Progenitor cell of endocrine pancreas (in vitro differentiated cells): ENCODE measurements at regions not wholly inside any gene's neighbourhood (a gene's known extent, or its start where the extent isn't known, plus 50 kb on each side); places are given as distances from the start of the nearest gene placed in this dataset.

Experiments used
- DNase-seq: peaks from one replicate; pipeline ENCODE4 v3.0.0; 2021; ENCODE audit warnings: low spot score; ENCODE audit not compliant: unreplicated experiment
- H3K27ac Mint-ChIP-seq: 2 replicates; pipeline ENCODE4 v1.8.0; 2021; ENCODE audit warnings: mild to moderate bottlenecking, moderate library complexity, mixed read lengths
- H3K27me3 Mint-ChIP-seq: 2 replicates; pipeline ENCODE4 v1.8.0; 2021; ENCODE audit warnings: mixed read lengths
- H3K36me3 Mint-ChIP-seq: 2 replicates; pipeline ENCODE4 v1.8.0; 2022; ENCODE audit warnings: mixed read lengths; ENCODE audit not compliant: insufficient read depth
- H3K4me1 Mint-ChIP-seq: 2 replicates; pipeline ENCODE4 v1.8.0; 2021; ENCODE audit warnings: low read depth, mixed read lengths
- H3K4me3 Mint-ChIP-seq: 2 replicates; pipeline ENCODE4 v1.8.0; 2021; ENCODE audit warnings: low read depth, mild to moderate bottlenecking, moderate library complexity, mixed read lengths
- H3K9me3 Mint-ChIP-seq: 2 replicates; pipeline ENCODE4 v1.8.0; 2021; ENCODE audit warnings: low read depth, mixed read lengths
- CTCF ChIP-seq: fragments of 200-600 bp; sonication (generic); IDR thresholded peaks from one replicate; pipeline ENCODE4 v1.5.0; 2021; ENCODE audit warnings: antibody characterized with exemption, mild to moderate bottlenecking; ENCODE audit not compliant: unreplicated experiment

GRCh38 chr16:80171199-80171598 lies 369.6 kb upstream of the DYNLRB2 start:
- DNase-seq, result no peak
- peaks cover under 1% of the 10 kb centered on the region for H3K9me3 Mint-ChIP-seq
- H3K4me1 Mint-ChIP-seq, result no peaks in the 10 kb centered on the region
- no peak overlapping the region for H3K27ac Mint-ChIP-seq
- H3K36me3 Mint-ChIP-seq, result no peaks in the 10 kb centered on the region
- no peak overlapping the region for H3K4me3 Mint-ChIP-seq
- TF ChIP-seq CTCF, result no peak
- peaks cover 6% of the 10 kb centered on the region for H3K27me3 Mint-ChIP-seq

- no peak for DNase-seq
- H3K27me3 Mint-ChIP-seq, result no peaks in the 10 kb centered on the region
- no peak overlapping the region for H3K4me3 Mint-ChIP-seq
- TF ChIP-seq CTCF, result no peak
- peaks cover 1% of the 10 kb centered on the region for H3K4me1 Mint-ChIP-seq
- no peak overlapping the region for H3K27ac Mint-ChIP-seq
- peaks cover 3% of the 10 kb centered on the region for H3K9me3 Mint-ChIP-seq
- peaks cover 1% of the 10 kb centered on the region for H3K36me3 Mint-ChIP-seq
Measured at GRCh38 chr16:80167657-80168390, 373.0 kb upstream of the DYNLRB2 start.

GRCh38 chr16:80166082-80166481 lies 374.7 kb upstream of the DYNLRB2 start:
- peaks cover 1% of the 10 kb centered on the region for H3K36me3 Mint-ChIP-seq
- no peak for DNase-seq
- no peak for TF ChIP-seq CTCF
- H3K4me1 Mint-ChIP-seq, result peaks cover 1% of the 10 kb centered on the region
- no peak overlapping the region for H3K4me3 Mint-ChIP-seq
- peaks cover 3% of the 10 kb centered on the region for H3K9me3 Mint-ChIP-seq
- H3K27ac Mint-ChIP-seq, result no peak overlapping the region
- H3K27me3 Mint-ChIP-seq, result peaks cover 2% of the 10 kb centered on the region

- no peak for TF ChIP-seq CTCF
- H3K27me3 Mint-ChIP-seq, result peaks cover 3% of the 10 kb centered on the region
- H3K36me3 Mint-ChIP-seq, result peaks cover 1% of the 10 kb centered on the region
- no peak overlapping the region for H3K4me3 Mint-ChIP-seq
- no peak overlapping the region for H3K27ac Mint-ChIP-seq
- no peak for DNase-seq
- peaks cover 1% of the 10 kb centered on the region for H3K4me1 Mint-ChIP-seq
- H3K9me3 Mint-ChIP-seq, result peaks cover 3% of the 10 kb centered on the region
Measured at GRCh38 chr16:80164966-80165550, 375.7 kb upstream of the DYNLRB2 start.

GRCh38 chr16:80163339-80163738 lies 377.5 kb upstream of the DYNLRB2 start:
- peaks cover 1% of the 10 kb centered on the region for H3K4me1 Mint-ChIP-seq
- peaks cover 1% of the 10 kb centered on the region for H3K36me3 Mint-ChIP-seq
- H3K4me3 Mint-ChIP-seq, result no peak overlapping the region
- no peak overlapping the region for H3K27ac Mint-ChIP-seq
- H3K27me3 Mint-ChIP-seq, result peaks cover 5% of the 10 kb centered on the region
- no peak for DNase-seq
- TF ChIP-seq CTCF, result no peak
- H3K9me3 Mint-ChIP-seq, result peaks cover 3% of the 10 kb centered on the region
